A673 (cell line): ENCODE measurements at regions not wholly inside any gene's neighbourhood (a gene's known extent, or its start where the extent isn't known, plus 50 kb on each side); places are given as distances from the start of the nearest gene placed in this dataset.

Experiments used
- EZH2 ChIP-seq: fragments of 200-600 bp; sonication (generic); IDR thresholded peaks from 2 replicates; pipeline ENCODE4 v1.6.1; 2017; ENCODE audit warnings: borderline replicate concordance, low read depth, mild to moderate bottlenecking, mixed read lengths, antibody characterized with exemption, low read length; ENCODE audit not compliant: poor library complexity, severe bottlenecking
- TF ChIP-seq, protein P1 (sequence below): fragments of 300-800, 200-600 bp; sonication (generic); conservative IDR thresholded peaks from 2 replicates; pipeline ENCODE4 v1.5.1; 2017; ENCODE audit warnings: low read depth, mild to moderate bottlenecking, antibody characterized with exemption, low read length, moderate library complexity, mixed read lengths

DNA sequence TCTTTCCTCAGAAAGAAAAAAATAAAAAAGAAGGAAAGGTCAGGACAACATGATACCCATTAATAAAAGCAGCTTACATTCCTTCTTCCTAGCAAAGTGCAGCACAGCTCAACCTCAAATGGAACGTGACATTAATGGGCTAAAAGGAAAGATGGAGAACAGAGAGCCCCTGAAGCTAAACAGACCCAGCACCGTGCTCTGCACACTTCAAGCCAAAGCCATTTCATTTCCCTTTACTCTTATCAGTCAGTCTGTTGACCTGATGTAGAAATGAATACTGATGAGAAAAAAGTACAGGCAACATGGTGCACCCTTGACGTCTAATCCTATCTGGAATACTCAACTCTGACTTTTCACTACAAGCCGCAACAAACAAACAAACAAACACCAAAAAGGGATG is 57.7 kb upstream of the EDNRA start:
- TF ChIP-seq, protein P1, sequence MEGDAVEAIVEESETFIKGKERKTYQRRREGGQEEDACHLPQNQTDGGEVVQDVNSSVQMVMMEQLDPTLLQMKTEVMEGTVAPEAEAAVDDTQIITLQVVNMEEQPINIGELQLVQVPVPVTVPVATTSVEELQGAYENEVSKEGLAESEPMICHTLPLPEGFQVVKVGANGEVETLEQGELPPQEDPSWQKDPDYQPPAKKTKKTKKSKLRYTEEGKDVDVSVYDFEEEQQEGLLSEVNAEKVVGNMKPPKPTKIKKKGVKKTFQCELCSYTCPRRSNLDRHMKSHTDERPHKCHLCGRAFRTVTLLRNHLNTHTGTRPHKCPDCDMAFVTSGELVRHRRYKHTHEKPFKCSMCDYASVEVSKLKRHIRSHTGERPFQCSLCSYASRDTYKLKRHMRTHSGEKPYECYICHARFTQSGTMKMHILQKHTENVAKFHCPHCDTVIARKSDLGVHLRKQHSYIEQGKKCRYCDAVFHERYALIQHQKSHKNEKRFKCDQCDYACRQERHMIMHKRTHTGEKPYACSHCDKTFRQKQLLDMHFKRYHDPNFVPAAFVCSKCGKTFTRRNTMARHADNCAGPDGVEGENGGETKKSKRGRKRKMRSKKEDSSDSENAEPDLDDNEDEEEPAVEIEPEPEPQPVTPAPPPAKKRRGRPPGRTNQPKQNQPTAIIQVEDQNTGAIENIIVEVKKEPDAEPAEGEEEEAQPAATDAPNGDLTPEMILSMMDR: no peak
- no peak for TF ChIP-seq EZH2
